RWPE1 (cell line): ENCODE measurements at regions not wholly inside any gene's neighbourhood (a gene's known extent, or its start where the extent isn't known, plus 50 kb on each side); places are given as distances from the start of the nearest gene placed in this dataset.
A peak's percentile ranks its signal among the peaks of the same experiment; 100 is the strongest.

ENCODE experiments used
- CTCF ChIA-PET: fragments of 350-600 bp; sonication (Branson Sonifier 250); formaldehyde crosslinking; extraction: SDS; loops from one replicate; lab custom pipeline; 2021; lab: Yijun Ruan, JAX
- POLR2A ChIA-PET: fragments of 400-600 bp; formaldehyde crosslinking; extraction: SDS; loops from one replicate; lab custom pipeline; 2020; ENCODE audit warnings: antibody characterized with exemption; ENCODE audit not compliant: low non-redundant PET; lab: Yijun Ruan, JAX
- DNase-seq: peaks from one replicate; pipeline ENCODE4 v3.0.0; 2012; ENCODE audit warnings: low spot score
- H3K27ac ChIP-seq: fragments of 450-650 bp; 2 replicates; pipeline ENCODE4 v1.5.1; 2017
- TF ChIP-seq, protein P1 (sequence below): fragments of 450-650 bp; conservative IDR thresholded peaks from 2 replicates; pipeline ENCODE4 v1.5.1; 2017; ENCODE audit warnings: low read depth, mild to moderate bottlenecking

DNA sequence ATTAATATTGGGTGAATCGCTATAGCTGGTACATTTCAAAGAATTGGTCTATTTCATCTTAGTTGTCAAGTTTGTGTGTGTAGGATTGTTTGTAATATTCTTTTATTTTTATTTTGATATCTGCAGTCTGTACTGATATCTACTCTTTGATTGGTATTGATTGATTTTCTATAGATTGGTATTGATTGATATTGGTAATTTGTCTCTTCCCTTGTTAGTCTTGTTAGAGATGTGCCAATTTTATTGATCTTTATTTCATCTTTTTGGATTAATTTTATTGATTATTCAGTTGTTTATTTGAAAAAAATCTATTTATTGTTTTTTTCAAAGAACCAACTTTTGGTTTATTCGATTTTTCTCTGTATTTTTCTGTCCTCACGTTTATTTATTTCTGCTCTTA, 61.4 kb downstream of the TM2D3 start:
- ChIA-PET CTCF (no interaction called here), POLR2A (no interaction called here)
- TF ChIP-seq, protein P1, sequence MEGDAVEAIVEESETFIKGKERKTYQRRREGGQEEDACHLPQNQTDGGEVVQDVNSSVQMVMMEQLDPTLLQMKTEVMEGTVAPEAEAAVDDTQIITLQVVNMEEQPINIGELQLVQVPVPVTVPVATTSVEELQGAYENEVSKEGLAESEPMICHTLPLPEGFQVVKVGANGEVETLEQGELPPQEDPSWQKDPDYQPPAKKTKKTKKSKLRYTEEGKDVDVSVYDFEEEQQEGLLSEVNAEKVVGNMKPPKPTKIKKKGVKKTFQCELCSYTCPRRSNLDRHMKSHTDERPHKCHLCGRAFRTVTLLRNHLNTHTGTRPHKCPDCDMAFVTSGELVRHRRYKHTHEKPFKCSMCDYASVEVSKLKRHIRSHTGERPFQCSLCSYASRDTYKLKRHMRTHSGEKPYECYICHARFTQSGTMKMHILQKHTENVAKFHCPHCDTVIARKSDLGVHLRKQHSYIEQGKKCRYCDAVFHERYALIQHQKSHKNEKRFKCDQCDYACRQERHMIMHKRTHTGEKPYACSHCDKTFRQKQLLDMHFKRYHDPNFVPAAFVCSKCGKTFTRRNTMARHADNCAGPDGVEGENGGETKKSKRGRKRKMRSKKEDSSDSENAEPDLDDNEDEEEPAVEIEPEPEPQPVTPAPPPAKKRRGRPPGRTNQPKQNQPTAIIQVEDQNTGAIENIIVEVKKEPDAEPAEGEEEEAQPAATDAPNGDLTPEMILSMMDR, result no peak
- DNase-seq, result no peak
- no peak overlapping the region for H3K27ac ChIP-seq

DNA sequence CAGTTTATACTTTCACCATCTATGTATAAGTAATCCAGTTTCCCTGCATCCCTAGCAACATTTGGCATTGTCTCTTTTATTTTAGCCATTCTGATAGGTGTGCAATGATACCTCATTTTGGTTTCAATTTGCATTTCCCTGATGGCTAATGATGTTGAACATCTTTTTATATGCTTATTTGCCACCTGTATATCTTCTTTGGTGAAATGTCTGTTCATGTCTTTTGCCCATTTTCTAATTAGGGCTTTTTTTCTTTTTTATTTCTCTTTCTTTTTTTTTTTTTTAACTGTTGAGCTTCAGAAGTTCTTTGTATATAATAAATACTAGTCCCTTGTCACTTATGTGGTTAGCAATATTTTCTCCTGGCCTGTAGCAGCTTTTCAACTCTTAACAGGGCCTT, 68.9 kb downstream of the TM2D3 start:
- TF ChIP-seq, protein P1, result no peak
- CTCF ChIA-PET, result no interaction called here
- no peak for DNase-seq

DNA sequence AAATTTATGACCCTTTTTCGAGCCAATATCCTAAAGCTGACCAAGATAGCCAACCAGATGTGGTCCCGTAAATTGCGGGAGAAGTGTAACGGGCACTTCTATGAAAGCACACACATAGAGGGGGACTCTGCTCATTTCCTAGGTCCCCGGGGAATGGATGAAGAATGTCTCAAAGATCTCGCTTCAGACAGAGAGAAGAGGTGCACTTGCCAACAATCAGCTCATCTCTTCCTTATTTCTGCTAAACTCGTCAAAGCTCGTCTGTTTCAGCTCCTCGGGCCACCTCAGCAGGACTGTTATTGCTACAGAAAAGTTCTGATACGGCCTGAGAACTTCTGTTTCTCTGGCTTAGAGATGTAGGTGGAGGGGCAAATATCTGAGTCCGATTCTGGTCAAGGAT, 71.8 kb downstream of the TM2D3 start:
- no peak overlapping the region for H3K27ac ChIP-seq
- CTCF ChIA-PET, result no interaction called here
- no peak for DNase-seq
- POLR2A ChIA-PET, result no interaction called here
- TF ChIP-seq, protein P1, result no peak

More for the DNA sequence above, 68.9 kb downstream of the TM2D3 start:
- no peak overlapping the region for H3K27ac ChIP-seq
- POLR2A ChIA-PET, result no interaction called here

DNA sequence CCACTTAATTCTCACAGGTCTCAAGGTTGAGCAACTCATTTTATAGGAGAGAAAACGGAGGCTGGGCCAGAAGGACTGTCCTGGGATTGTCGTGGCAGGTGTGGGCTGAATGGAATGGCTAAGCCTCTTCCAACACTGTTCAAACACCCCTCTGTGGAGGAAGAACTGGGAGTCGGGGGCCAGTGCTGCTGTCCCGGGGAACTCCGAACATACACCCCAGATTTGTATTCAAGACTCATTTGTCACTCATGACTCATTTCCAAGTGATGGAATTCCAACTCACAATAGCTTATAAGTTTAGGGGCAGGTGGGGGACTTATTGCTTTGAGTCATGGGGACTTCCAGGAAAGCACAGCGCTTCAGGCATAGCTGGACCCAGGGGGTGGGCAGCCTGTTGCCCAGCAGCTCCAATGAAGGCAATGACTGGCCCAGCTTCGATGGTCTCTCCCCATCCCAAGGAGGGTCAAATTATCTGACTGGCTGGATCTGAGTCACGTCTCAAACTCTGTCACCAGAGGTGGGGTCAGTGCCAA, 72.5 kb downstream of the TM2D3 start:
- TF ChIP-seq, protein P1, result no peak
- DNase-seq, result peak; percentile 74
- H3K27ac ChIP-seq, result no peak overlapping the region
- CTCF ChIA-PET, result no interaction called here
- POLR2A ChIA-PET, result no interaction called here

DNA sequence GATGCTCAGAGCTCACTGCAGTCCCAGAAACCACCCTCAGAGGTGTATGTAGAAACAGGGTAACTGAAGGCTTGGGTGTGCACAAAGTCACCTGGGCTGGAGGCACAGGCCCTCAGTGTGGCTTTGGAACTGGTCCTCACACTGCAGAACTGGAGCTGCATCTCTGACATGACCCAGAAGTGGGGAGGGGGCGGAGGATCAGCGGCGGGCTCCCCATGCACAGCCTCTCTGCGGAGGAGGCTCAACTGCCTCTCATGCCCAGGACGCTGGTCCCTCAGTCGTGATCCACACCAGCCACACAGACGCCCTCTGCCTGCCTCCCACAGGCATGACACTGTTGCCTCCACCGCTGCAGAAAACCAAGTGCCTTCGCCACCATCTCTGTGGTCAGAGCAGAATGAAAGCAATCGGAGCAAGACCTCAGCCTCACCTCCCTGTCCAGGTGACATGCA, 73.7 kb downstream of the TM2D3 start:
- POLR2A ChIA-PET, result no interaction called here
- no peak for DNase-seq

DNA sequence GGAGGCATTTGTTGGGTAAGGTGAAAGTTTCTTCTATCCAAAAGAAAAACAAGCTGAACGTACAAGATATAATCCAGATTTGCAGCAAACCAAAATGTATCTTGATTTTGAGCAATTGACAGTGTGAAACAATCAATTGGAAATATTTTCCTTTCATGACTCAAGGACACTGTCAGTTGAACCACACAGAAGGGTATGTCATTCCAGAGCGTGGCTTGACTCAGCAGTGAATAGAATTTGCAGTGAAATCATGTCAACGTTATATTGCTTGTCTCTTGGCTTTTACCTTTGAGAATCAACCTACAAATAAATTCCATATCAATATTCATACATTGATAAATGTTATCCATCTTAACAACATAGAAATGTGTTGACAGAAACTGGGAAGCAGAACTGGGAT, 78.2 kb downstream of the TM2D3 start:
- ChIA-PET CTCF (no interaction called here), POLR2A (no interaction called here)
- TF ChIP-seq, protein P1, result no peak
- DNase-seq, result no peak
- H3K27ac ChIP-seq, result no peak overlapping the region

More for the DNA sequence above, 73.7 kb downstream of the TM2D3 start:
- H3K27ac ChIP-seq, result no peak overlapping the region
- CTCF ChIA-PET, result interaction anchor here (0.7 kb wide), 1 partner anchor 23 kb away, joined by 4 read pairs; no protein-coding TSS in a partner anchor
- TF ChIP-seq, protein P1, result no peak
